GM23338 (cell line): ENCODE measurements at regions not wholly inside any gene's neighbourhood (a gene's known extent, or its start where the extent isn't known, plus 50 kb on each side); places are given as distances from the start of the nearest gene placed in this dataset.

Experiments
- ATAC-seq: fragments of 200-7000 bp; cut with Tn5 transposase; 3 replicates; pipeline ENCODE4 v1.9.1; 2020
- DNase-seq: peaks from one replicate; pipeline ENCODE4 v3.0.0-alpha.2; 2015; ENCODE audit warnings: low spot score
- H2AFZ ChIP-seq: fragments of 200-600 bp; sonication (generic); 2 replicates; pipeline ENCODE4 v1.8.0; 2016; ENCODE audit warnings: antibody characterized with exemption, mild to moderate bottlenecking, moderate library complexity
- H3F3A ChIP-seq: fragments of 200-600 bp; sonication (generic); replicated peaks from 2 replicates; pipeline ENCODE4 v1.8.0; 2017; ENCODE audit warnings: antibody characterized with exemption, mixed run types, low read depth
- H3K27ac ChIP-seq: fragments of 200-600 bp; sonication (generic); 2 replicates; pipeline ENCODE4 v1.6.1; 2016; ENCODE audit warnings: low read depth
- H3K27me3 ChIP-seq: fragments of 200-600 bp; sonication (generic); 2 replicates; pipeline ENCODE4 v1.8.0; 2016; ENCODE audit warnings: mild to moderate bottlenecking, mixed run types, moderate library complexity; ENCODE audit not compliant: insufficient read depth
- H3K36me3 ChIP-seq: fragments of 200-600 bp; sonication (generic); 2 replicates; pipeline ENCODE4 v1.8.0; 2016; ENCODE audit warnings: mild to moderate bottlenecking; ENCODE audit not compliant: insufficient read depth
- H3K4me1 ChIP-seq: fragments of 200-600 bp; sonication (generic); 2 replicates; pipeline ENCODE4 v1.8.0; 2016; ENCODE audit warnings: mild to moderate bottlenecking, moderate library complexity; ENCODE audit not compliant: insufficient read depth
- H3K4me2 ChIP-seq: fragments of 200-600 bp; sonication (generic); 2 replicates; pipeline ENCODE4 v1.7.1; 2017; ENCODE audit warnings: mixed run types
- H3K4me3 ChIP-seq: fragments of 200-600 bp; sonication (generic); 2 replicates; pipeline ENCODE4 v1.6.1; 2016; ENCODE audit warnings: mixed run types
- H3K79me2 ChIP-seq: fragments of 200-600 bp; sonication (generic); replicated peaks from 2 replicates; pipeline ENCODE4 v1.8.0; 2017; ENCODE audit warnings: mild to moderate bottlenecking; ENCODE audit not compliant: insufficient read depth
- H3K9me2 ChIP-seq: fragments of 200-600 bp; sonication (generic); 2 replicates; pipeline ENCODE4 v1.8.0; 2017; ENCODE audit not compliant: insufficient read depth
- H4K20me1 ChIP-seq: fragments of 200-600 bp; sonication (generic); replicated peaks from 2 replicates; pipeline ENCODE4 v1.8.0; 2017; ENCODE audit warnings: mild to moderate bottlenecking; ENCODE audit not compliant: insufficient read depth
- H3K27ac Mint-ChIP-seq: 2 replicates; pipeline ENCODE4 v1.8.0; 2020; ENCODE audit warnings: inconsistent platforms, mild to moderate bottlenecking, moderate library complexity, mixed read lengths
- H3K27me3 Mint-ChIP-seq: 3 replicates; pipeline ENCODE4 v1.8.0; 2022; ENCODE audit warnings: low read depth, mild to moderate bottlenecking, moderate library complexity, mixed read lengths, inconsistent platforms; ENCODE audit not compliant: insufficient read depth, poor library complexity
- H3K36me3 Mint-ChIP-seq: 3 replicates; pipeline ENCODE4 v1.8.0; 2021; ENCODE audit warnings: low read depth, mild to moderate bottlenecking, inconsistent platforms, moderate library complexity, mixed read lengths
- H3K4me1 Mint-ChIP-seq: 3 replicates; pipeline ENCODE4 v1.8.0; 2020; ENCODE audit warnings: mild to moderate bottlenecking, inconsistent platforms, mixed read lengths
- H3K4me3 Mint-ChIP-seq: 3 replicates; pipeline ENCODE4 v1.8.0; 2021; ENCODE audit warnings: moderate library complexity, mild to moderate bottlenecking, inconsistent platforms, mixed read lengths
- H3K9me3 Mint-ChIP-seq: 3 replicates; pipeline ENCODE4 v1.8.0; 2020; ENCODE audit warnings: moderate library complexity, mild to moderate bottlenecking, inconsistent platforms, mixed read lengths
- CREB1 ChIP-seq: fragments of 250-450 bp; sonication (Bioruptor Pico); IDR thresholded peaks from 2 replicates; pipeline ENCODE4 v1.5.0; 2020; ENCODE audit warnings: low read depth, mild to moderate bottlenecking, moderate library complexity
- EZH2 ChIP-seq: fragments of 200-600 bp; sonication (generic); IDR thresholded peaks from one replicate; pipeline ENCODE4 v1.8.0; 2017; ENCODE audit warnings: antibody characterized with exemption, mild to moderate bottlenecking, low read depth; ENCODE audit not compliant: unreplicated experiment
- EZH2phosphoT487 ChIP-seq: fragments of 200-600 bp; sonication (generic); IDR thresholded peaks from one replicate; pipeline ENCODE4 v1.8.1; 2018; ENCODE audit warnings: antibody characterized with exemption; ENCODE audit not compliant: unreplicated experiment
- JUNB ChIP-seq: IDR thresholded peaks from one replicate; pipeline ENCODE4 v1.6.1; 2016; ENCODE audit warnings: antibody characterized with exemption; ENCODE audit not compliant: unreplicated experiment
- NANOG ChIP-seq: IDR thresholded peaks from 2 replicates; pipeline ENCODE4 v1.6.1; 2016; ENCODE audit warnings: antibody characterized with exemption, borderline replicate concordance
- POLR2AphosphoS5 ChIP-seq: IDR thresholded peaks from 2 replicates; pipeline ENCODE4 v1.6.1; 2016; ENCODE audit warnings: antibody characterized with exemption, low read depth
- STAT1 ChIP-seq: IDR thresholded peaks from one replicate; pipeline ENCODE4 v1.6.1; 2016; ENCODE audit warnings: antibody characterized with exemption; ENCODE audit not compliant: unreplicated experiment
- ZNF114 ChIP-seq: fragments of 250-450 bp; sonication (Bioruptor Pico); IDR thresholded peaks from 2 replicates; pipeline ENCODE4 v1.5.0; 2020; ENCODE audit warnings: mild to moderate bottlenecking, moderate library complexity
- ZNF331 ChIP-seq: fragments of 250-450 bp; sonication (Bioruptor Pico); IDR thresholded peaks from 2 replicates; pipeline ENCODE4 v1.5.0; 2020; ENCODE audit warnings: low read depth, mild to moderate bottlenecking, moderate library complexity
- TF ChIP-seq, protein P1 (sequence below): IDR thresholded peaks from one replicate; pipeline ENCODE4 v1.6.1; 2018; ENCODE audit warnings: antibody characterized with exemption; ENCODE audit not compliant: unreplicated experiment
- TF ChIP-seq, protein P2 (sequence below): IDR thresholded peaks from 2 replicates; pipeline ENCODE4 v1.6.1; 2016; ENCODE audit warnings: antibody characterized with exemption
- TF ChIP-seq, protein P3 (sequence below): fragments of 250-450 bp; sonication (Bioruptor Pico); IDR thresholded peaks from 2 replicates; pipeline ENCODE4 v1.5.0; 2020; ENCODE audit warnings: mild to moderate bottlenecking, moderate library complexity

DNA sequence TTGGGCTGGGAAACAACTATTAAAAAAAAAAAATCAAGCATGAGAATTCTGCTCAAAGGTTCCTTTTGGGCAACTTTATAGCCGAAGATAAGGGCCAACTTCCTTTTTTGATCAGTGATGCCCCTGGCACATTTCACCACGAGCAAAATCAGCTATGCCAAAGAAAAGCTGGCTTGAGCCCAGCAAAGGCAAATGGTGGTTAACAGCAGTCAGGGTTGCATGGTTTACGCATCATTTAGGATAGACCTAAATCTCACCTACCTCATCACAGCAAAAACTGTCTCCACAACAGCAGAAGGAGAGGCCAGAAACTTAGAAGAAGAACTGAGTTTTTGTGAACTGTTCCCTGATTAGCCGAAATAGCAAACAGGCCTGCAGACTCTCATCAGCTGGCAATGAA lies 220.1 kb upstream of the CDIN1 start:
- DNase-seq: no peak
- TF ChIP-seq, protein P1, sequence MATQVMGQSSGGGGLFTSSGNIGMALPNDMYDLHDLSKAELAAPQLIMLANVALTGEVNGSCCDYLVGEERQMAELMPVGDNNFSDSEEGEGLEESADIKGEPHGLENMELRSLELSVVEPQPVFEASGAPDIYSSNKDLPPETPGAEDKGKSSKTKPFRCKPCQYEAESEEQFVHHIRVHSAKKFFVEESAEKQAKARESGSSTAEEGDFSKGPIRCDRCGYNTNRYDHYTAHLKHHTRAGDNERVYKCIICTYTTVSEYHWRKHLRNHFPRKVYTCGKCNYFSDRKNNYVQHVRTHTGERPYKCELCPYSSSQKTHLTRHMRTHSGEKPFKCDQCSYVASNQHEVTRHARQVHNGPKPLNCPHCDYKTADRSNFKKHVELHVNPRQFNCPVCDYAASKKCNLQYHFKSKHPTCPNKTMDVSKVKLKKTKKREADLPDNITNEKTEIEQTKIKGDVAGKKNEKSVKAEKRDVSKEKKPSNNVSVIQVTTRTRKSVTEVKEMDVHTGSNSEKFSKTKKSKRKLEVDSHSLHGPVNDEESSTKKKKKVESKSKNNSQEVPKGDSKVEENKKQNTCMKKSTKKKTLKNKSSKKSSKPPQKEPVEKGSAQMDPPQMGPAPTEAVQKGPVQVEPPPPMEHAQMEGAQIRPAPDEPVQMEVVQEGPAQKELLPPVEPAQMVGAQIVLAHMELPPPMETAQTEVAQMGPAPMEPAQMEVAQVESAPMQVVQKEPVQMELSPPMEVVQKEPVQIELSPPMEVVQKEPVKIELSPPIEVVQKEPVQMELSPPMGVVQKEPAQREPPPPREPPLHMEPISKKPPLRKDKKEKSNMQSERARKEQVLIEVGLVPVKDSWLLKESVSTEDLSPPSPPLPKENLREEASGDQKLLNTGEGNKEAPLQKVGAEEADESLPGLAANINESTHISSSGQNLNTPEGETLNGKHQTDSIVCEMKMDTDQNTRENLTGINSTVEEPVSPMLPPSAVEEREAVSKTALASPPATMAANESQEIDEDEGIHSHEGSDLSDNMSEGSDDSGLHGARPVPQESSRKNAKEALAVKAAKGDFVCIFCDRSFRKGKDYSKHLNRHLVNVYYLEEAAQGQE: no peak
- no peak for TF ChIP-seq EZH2
- no peak for TF ChIP-seq STAT1
- no peaks in the 10 kb centered on the region for H3K27me3 ChIP-seq
- H4K20me1 ChIP-seq: no peaks in the 10 kb centered on the region
- H3F3A ChIP-seq: no peaks in the 10 kb centered on the region
- no peaks in the 10 kb centered on the region for H3K79me2 ChIP-seq
- Mint-ChIP-seq H3K27me3 (no peaks in the 10 kb centered on the region), H3K4me1 (no peaks in the 10 kb centered on the region), H3K27ac (no peak overlapping the region; the same call in 1 of the 2 replicates), H3K36me3 (no peaks in the 10 kb centered on the region), H3K4me3 (no peak overlapping the region), H3K9me3 (no peaks in the 10 kb centered on the region)
- no peak overlapping the region for H3K4me2 ChIP-seq
- H3K36me3 ChIP-seq: no peaks in the 10 kb centered on the region
- H2AFZ ChIP-seq: peak overlapping the region; percentile 28; the same call in 1 of the 2 replicates
- no peak for ATAC-seq
- H3K27ac ChIP-seq: no peak overlapping the region
- H3K4me1 ChIP-seq: no peaks in the 10 kb centered on the region
- H3K9me2 ChIP-seq: peaks cover 3% of the 10 kb centered on the region; the same call in 1 of the 2 replicates
- no peak overlapping the region for H3K4me3 ChIP-seq

DNA sequence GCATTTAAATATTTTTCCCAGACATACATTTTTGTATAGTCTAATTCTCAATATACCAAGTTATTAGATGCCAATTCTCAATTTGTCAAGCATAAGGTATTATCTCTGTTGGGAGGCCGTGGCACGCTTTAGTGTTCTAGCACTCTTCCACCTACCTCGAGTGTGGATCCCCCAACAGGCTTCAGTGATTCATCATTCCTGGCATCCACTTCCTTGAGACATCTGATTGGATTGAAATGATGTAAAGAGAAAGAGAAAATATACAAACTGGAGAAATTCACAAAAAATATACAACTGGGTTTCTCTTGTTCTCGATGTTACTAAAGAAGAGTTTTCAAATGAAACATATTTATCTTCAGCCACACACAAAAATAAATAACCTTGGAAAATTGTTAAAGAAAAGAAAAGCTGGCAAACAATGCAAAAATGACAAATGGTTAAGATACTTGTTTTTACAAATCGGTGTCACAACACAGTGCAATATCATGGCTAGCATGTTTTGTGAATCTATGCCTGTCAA lies 218.0 kb upstream of the CDIN1 start:
- Histone ChIP-seq H3K9me2 (no peaks in the 10 kb centered on the region), H3K4me1 (no peaks in the 10 kb centered on the region), H3K4me3 (no peak overlapping the region), H3K79me2 (no peaks in the 10 kb centered on the region), H3K36me3 (no peaks in the 10 kb centered on the region), H2AFZ (no peak overlapping the region), H3F3A (no peaks in the 10 kb centered on the region), H3K4me2 (no peak overlapping the region), H3K27me3 (no peaks in the 10 kb centered on the region), H3K27ac (no peak overlapping the region), H4K20me1 (no peaks in the 10 kb centered on the region)
- Mint-ChIP-seq H3K4me1 (no peaks in the 10 kb centered on the region), H3K36me3 (no peaks in the 10 kb centered on the region), H3K27me3 (no peaks in the 10 kb centered on the region), H3K9me3 (no peaks in the 10 kb centered on the region), H3K4me3 (no peak overlapping the region), H3K27ac (no peak overlapping the region)
- no peak for ATAC-seq
- no peak for DNase-seq
- TF ChIP-seq EZH2phosphoT487: no peak
- TF ChIP-seq POLR2AphosphoS5: no peak
- no peak for TF ChIP-seq ZNF331 (CRISPR knock-in tag)
- no peak for TF ChIP-seq NANOG
- no peak for TF ChIP-seq ZNF114 (CRISPR knock-in tag)
- no peak for TF ChIP-seq JUNB
- TF ChIP-seq, protein P2, sequence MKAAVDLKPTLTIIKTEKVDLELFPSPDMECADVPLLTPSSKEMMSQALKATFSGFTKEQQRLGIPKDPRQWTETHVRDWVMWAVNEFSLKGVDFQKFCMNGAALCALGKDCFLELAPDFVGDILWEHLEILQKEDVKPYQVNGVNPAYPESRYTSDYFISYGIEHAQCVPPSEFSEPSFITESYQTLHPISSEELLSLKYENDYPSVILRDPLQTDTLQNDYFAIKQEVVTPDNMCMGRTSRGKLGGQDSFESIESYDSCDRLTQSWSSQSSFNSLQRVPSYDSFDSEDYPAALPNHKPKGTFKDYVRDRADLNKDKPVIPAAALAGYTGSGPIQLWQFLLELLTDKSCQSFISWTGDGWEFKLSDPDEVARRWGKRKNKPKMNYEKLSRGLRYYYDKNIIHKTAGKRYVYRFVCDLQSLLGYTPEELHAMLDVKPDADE: no peak
- no peak for TF ChIP-seq CREB1 (CRISPR knock-in tag)
- TF ChIP-seq, protein P3, sequence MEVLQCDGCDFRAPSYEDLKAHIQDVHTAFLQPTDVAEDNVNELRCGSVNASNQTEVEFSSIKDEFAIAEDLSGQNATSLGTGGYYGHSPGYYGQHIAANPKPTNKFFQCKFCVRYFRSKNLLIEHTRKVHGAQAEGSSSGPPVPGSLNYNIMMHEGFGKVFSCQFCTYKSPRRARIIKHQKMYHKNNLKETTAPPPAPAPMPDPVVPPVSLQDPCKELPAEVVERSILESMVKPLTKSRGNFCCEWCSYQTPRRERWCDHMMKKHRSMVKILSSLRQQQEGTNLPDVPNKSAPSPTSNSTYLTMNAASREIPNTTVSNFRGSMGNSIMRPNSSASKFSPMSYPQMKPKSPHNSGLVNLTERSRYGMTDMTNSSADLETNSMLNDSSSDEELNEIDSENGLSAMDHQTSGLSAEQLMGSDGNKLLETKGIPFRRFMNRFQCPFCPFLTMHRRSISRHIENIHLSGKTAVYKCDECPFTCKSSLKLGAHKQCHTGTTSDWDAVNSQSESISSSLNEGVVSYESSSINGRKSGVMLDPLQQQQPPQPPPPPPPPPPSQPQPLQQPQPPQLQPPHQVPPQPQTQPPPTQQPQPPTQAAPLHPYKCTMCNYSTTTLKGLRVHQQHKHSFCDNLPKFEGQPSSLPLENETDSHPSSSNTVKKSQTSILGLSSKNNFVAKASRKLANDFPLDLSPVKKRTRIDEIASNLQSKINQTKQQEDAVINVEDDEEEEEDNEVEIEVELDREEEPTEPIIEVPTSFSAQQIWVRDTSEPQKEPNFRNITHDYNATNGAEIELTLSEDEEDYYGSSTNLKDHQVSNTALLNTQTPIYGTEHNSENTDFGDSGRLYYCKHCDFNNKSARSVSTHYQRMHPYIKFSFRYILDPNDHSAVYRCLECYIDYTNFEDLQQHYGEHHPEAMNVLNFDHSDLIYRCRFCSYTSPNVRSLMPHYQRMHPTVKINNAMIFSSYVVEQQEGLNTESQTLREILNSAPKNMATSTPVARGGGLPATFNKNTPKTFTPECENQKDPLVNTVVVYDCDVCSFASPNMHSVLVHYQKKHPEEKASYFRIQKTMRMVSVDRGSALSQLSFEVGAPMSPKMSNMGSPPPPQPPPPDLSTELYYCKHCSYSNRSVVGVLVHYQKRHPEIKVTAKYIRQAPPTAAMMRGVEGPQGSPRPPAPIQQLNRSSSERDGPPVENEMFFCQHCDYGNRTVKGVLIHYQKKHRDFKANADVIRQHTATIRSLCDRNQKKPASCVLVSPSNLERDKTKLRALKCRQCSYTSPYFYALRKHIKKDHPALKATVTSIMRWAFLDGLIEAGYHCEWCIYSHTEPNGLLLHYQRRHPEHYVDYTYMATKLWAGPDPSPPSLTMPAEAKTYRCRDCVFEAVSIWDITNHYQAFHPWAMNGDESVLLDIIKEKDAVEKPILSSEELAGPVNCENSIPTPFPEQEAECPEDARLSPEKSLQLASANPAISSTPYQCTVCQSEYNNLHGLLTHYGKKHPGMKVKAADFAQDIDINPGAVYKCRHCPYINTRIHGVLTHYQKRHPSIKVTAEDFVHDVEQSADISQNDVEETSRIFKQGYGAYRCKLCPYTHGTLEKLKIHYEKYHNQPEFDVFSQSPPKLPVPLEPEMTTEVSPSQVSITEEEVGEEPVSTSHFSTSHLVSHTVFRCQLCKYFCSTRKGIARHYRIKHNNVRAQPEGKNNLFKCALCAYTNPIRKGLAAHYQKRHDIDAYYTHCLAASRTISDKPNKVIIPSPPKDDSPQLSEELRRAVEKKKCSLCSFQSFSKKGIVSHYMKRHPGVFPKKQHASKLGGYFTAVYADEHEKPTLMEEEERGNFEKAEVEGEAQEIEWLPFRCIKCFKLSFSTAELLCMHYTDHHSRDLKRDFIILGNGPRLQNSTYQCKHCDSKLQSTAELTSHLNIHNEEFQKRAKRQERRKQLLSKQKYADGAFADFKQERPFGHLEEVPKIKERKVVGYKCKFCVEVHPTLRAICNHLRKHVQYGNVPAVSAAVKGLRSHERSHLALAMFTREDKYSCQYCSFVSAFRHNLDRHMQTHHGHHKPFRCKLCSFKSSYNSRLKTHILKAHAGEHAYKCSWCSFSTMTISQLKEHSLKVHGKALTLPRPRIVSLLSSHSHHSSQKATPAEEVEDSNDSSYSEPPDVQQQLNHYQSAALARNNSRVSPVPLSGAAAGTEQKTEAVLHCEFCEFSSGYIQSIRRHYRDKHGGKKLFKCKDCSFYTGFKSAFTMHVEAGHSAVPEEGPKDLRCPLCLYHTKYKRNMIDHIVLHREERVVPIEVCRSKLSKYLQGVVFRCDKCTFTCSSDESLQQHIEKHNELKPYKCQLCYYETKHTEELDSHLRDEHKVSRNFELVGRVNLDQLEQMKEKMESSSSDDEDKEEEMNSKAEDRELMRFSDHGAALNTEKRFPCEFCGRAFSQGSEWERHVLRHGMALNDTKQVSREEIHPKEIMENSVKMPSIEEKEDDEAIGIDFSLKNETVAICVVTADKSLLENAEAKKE (CRISPR knock-in tag): no peak
- TF ChIP-seq STAT1: no peak
